WTC11 (cell line): ENCODE measurements at regions not wholly inside any gene's neighbourhood (a gene's known extent, or its start where the extent isn't known, plus 50 kb on each side); places are given as distances from the start of the nearest gene placed in this dataset.

Experiments
- ATAC-seq: fragments of 200-7000 bp; cut with Tn5 transposase; 2 replicates; pipeline ENCODE4 v1.10.0; 2021; ENCODE audit warnings: mild to moderate bottlenecking, moderate library complexity
- CTCF ChIA-PET: fragments of 300-600 bp; sonication (Branson Sonifier 250); formaldehyde crosslinking; loops from one replicate; lab custom pipeline; 2021; ENCODE audit warnings: antibody characterized with exemption; lab: Charles Lee
- POLR2A ChIA-PET: fragments of 350-600 bp; sonication (Branson Sonifier 250); formaldehyde crosslinking; loops from one replicate; lab custom pipeline; 2021; ENCODE audit warnings: antibody characterized with exemption; lab: Charles Lee
- DNase-seq: peaks from one replicate; pipeline ENCODE4 v3.0.0; 2021; ENCODE audit warnings: low spot score
- H3K27ac Mint-ChIP-seq: 2 replicates; pipeline ENCODE4 v1.8.0; 2021; ENCODE audit warnings: mixed read lengths
- H3K27me3 Mint-ChIP-seq: 2 replicates; pipeline ENCODE4 v1.8.0; 2021; ENCODE audit warnings: low read depth, mild to moderate bottlenecking, moderate library complexity, mixed read lengths
- H3K36me3 Mint-ChIP-seq: 2 replicates; pipeline ENCODE4 v1.8.0; 2021; ENCODE audit warnings: mixed read lengths
- H3K4me1 Mint-ChIP-seq: 2 replicates; pipeline ENCODE4 v1.8.0; 2022; ENCODE audit warnings: mixed read lengths
- H3K4me3 Mint-ChIP-seq: 2 replicates; pipeline ENCODE4 v1.8.0; 2021; ENCODE audit warnings: mild to moderate bottlenecking, moderate library complexity, mixed read lengths
- H3K9me3 Mint-ChIP-seq: 2 replicates; pipeline ENCODE4 v1.8.0; 2021; ENCODE audit warnings: mixed read lengths
- AFF4 ChIP-seq: sonication (generic); formaldehyde crosslinking; IDR thresholded peaks from 2 replicates; pipeline ENCODE4 v1.8.1; 2023; ENCODE audit warnings: mild to moderate bottlenecking, missing genetic modification reagents, borderline replicate concordance
- ATF3 ChIP-seq: sonication (generic); formaldehyde crosslinking; conservative IDR thresholded peaks from 2 replicates; pipeline ENCODE4 v1.8.1; 2022; ENCODE audit warnings: mild to moderate bottlenecking, missing genetic modification reagents
- ELF4 ChIP-seq: sonication (generic); formaldehyde crosslinking; IDR thresholded peaks from 2 replicates; pipeline ENCODE4 v1.8.1; 2022; ENCODE audit warnings: low read depth, mild to moderate bottlenecking, moderate library complexity, missing genetic modification reagents
- ETV6 ChIP-seq: sonication (generic); formaldehyde crosslinking; IDR thresholded peaks from 2 replicates; pipeline ENCODE4 v1.8.1; 2022; ENCODE audit warnings: mild to moderate bottlenecking, missing genetic modification reagents
- FOXJ3 ChIP-seq: sonication (generic); formaldehyde crosslinking; IDR thresholded peaks from 2 replicates; pipeline ENCODE4 v1.9.0; 2021; ENCODE audit warnings: missing genetic modification reagents, mild to moderate bottlenecking, borderline replicate concordance
- FOXP1 ChIP-seq: sonication (generic); formaldehyde crosslinking; IDR thresholded peaks from 2 replicates; pipeline ENCODE4 v1.8.0; 2022; ENCODE audit warnings: missing genetic modification reagents, mild to moderate bottlenecking, moderate library complexity, borderline replicate concordance
- GRHL2 ChIP-seq: fragments of 250-450 bp; sonication (Bioruptor Pico); IDR thresholded peaks from 2 replicates; pipeline ENCODE4 v1.8.0; 2022; ENCODE audit warnings: mild to moderate bottlenecking, moderate library complexity; ENCODE audit not compliant: insufficient replicate concordance, severe bottlenecking
- MLX ChIP-seq: sonication (generic); formaldehyde crosslinking; IDR thresholded peaks from 2 replicates; pipeline ENCODE4 v1.8.1; 2023; ENCODE audit warnings: mild to moderate bottlenecking, missing genetic modification reagents, moderate library complexity
- NFATC4 ChIP-seq: fragments of 250-450 bp; sonication (Bioruptor Pico); IDR thresholded peaks from 2 replicates; pipeline ENCODE4 v1.9.0; 2021; ENCODE audit warnings: mild to moderate bottlenecking
- NR3C1 ChIP-seq: sonication (generic); formaldehyde crosslinking; conservative IDR thresholded peaks from 2 replicates; pipeline ENCODE4 v1.8.1; 2023; ENCODE audit warnings: low read depth, mild to moderate bottlenecking, missing genetic modification reagents
- PRRX2 ChIP-seq: fragments of 250-450 bp; sonication (Bioruptor Pico); IDR thresholded peaks from 2 replicates; pipeline ENCODE4 v1.8.0; 2021; ENCODE audit warnings: mild to moderate bottlenecking
- SOX15 ChIP-seq: fragments of 250-450 bp; sonication (Bioruptor Pico); IDR thresholded peaks from 2 replicates; pipeline ENCODE4 v1.9.0; 2021; ENCODE audit warnings: mild to moderate bottlenecking
- TP53 ChIP-seq: sonication (generic); formaldehyde crosslinking; IDR thresholded peaks from 2 replicates; pipeline ENCODE4 v1.8.1; 2023; ENCODE audit warnings: mild to moderate bottlenecking, missing genetic modification reagents
- USF2 ChIP-seq: sonication (generic); formaldehyde crosslinking; IDR thresholded peaks from 2 replicates; pipeline ENCODE4 v1.8.1; 2023; ENCODE audit warnings: mild to moderate bottlenecking, missing genetic modification reagents, moderate library complexity
- ZNF121 ChIP-seq: sonication (generic); formaldehyde crosslinking; IDR thresholded peaks from 2 replicates; pipeline ENCODE4 v1.8.0; 2023; ENCODE audit warnings: missing genetic modification reagents
- ZNF219 ChIP-seq: sonication (generic); formaldehyde crosslinking; IDR thresholded peaks from 2 replicates; pipeline ENCODE4 v1.8.0; 2023; ENCODE audit warnings: missing genetic modification reagents, mild to moderate bottlenecking, borderline replicate concordance
- ZNF232 ChIP-seq: sonication (generic); formaldehyde crosslinking; IDR thresholded peaks from 2 replicates; pipeline ENCODE4 v1.8.0; 2022; ENCODE audit warnings: mild to moderate bottlenecking, missing genetic modification reagents
- ZNF317 ChIP-seq: sonication (generic); formaldehyde crosslinking; IDR thresholded peaks from 2 replicates; pipeline ENCODE4 v1.8.1; 2023; ENCODE audit warnings: low read depth, mild to moderate bottlenecking, moderate library complexity, missing genetic modification reagents, borderline replicate concordance
- ZNF416 ChIP-seq: fragments of 250-450 bp; sonication (Bioruptor Pico); IDR thresholded peaks from 2 replicates; pipeline ENCODE4 v1.9.0; 2021; ENCODE audit warnings: mild to moderate bottlenecking, inconsistent platforms
- ZNF423 ChIP-seq: fragments of 250-450 bp; sonication (Bioruptor Pico); IDR thresholded peaks from 2 replicates; pipeline ENCODE4 v2.1.2; 2022; ENCODE audit warnings: mild to moderate bottlenecking, moderate library complexity
- ZSCAN18 ChIP-seq: fragments of 250-450 bp; sonication (Bioruptor Pico); IDR thresholded peaks from 2 replicates; pipeline ENCODE4 v2.1.2; 2022; ENCODE audit warnings: mild to moderate bottlenecking, moderate library complexity

GRCh38 chr9:7273575-7273974 lies 515.8 kb downstream of the KDM4C start:
- no peak overlapping the region for H3K4me3 Mint-ChIP-seq
- peaks cover 13% of the 10 kb centered on the region for H3K4me1 Mint-ChIP-seq
- no peak overlapping the region for H3K27ac Mint-ChIP-seq
- H3K27me3 Mint-ChIP-seq: no peaks in the 10 kb centered on the region
- ChIA-PET POLR2A (no interaction called here), CTCF (interaction anchor here (0.6 to 3.0 kb wide), 8 partner anchors 11 to 446 kb away, joined by 3 to 10 read pairs (median 5); no protein-coding TSS in a partner anchor)
- no peak for DNase-seq
- H3K9me3 Mint-ChIP-seq: no peaks in the 10 kb centered on the region
- ATAC-seq: peak; percentile 48; the same call in 1 of the 2 replicates
- no peaks in the 10 kb centered on the region for H3K36me3 Mint-ChIP-seq
- no peak for TF ChIP-seq TP53 (CRISPR knock-in tag)
- peak; percentile 20; the same call in 1 of the 2 replicates for TF ChIP-seq ZNF121 (CRISPR knock-in tag)

GRCh38 chr9:7266911-7267595 lies 509.3 kb downstream of the KDM4C start:
- ChIA-PET POLR2A (no interaction called here), CTCF (interaction anchor here (0.6 to 1.6 kb wide), 4 partner anchors 10 to 93 kb away, joined by 3 to 5 read pairs (median 5); no protein-coding TSS in a partner anchor)
- no peak for ATAC-seq
- H3K4me3 Mint-ChIP-seq: no peak overlapping the region
- DNase-seq: no peak
- no peaks in the 10 kb centered on the region for H3K36me3 Mint-ChIP-seq
- TF ChIP-seq ZSCAN18 (CRISPR knock-in tag) (no peak), PRRX2 (no peak), GRHL2 (CRISPR knock-in tag) (no peak), ETV6 (CRISPR knock-in tag) (no peak), ZNF416 (no peak), ZNF317 (no peak), ATF3 (no peak), USF2 (CRISPR knock-in tag) (no peak), NR3C1 (CRISPR knock-in tag) (no peak), MLX (CRISPR knock-in tag) (no peak), NFATC4 (CRISPR knock-in tag) (no peak), SOX15 (CRISPR knock-in tag) (no peak), ZNF423 (CRISPR knock-in tag) (no peak), FOXJ3 (CRISPR knock-in tag) (no peak), FOXP1 (no peak), ELF4 (CRISPR knock-in tag) (no peak), ZNF232 (CRISPR knock-in tag) (no peak), ZNF219 (CRISPR knock-in tag) (no peak), AFF4 (CRISPR knock-in tag) (no peak)
- no peaks in the 10 kb centered on the region for H3K27me3 Mint-ChIP-seq
- no peak overlapping the region for H3K27ac Mint-ChIP-seq
- no peaks in the 10 kb centered on the region for H3K9me3 Mint-ChIP-seq
- H3K4me1 Mint-ChIP-seq: peaks cover 12% of the 10 kb centered on the region
